ENCODE measurements at regions not wholly inside any gene's neighbourhood (a gene's known extent, or its start where the extent isn't known, plus 50 kb on each side); places are given as distances from the start of the nearest gene placed in this dataset.
"Not testable (repeated sequence)": the region's sequence is repeated elsewhere in the genome, so short reads cannot be mapped to it uniquely, and the experiment has no call there.

DNA sequence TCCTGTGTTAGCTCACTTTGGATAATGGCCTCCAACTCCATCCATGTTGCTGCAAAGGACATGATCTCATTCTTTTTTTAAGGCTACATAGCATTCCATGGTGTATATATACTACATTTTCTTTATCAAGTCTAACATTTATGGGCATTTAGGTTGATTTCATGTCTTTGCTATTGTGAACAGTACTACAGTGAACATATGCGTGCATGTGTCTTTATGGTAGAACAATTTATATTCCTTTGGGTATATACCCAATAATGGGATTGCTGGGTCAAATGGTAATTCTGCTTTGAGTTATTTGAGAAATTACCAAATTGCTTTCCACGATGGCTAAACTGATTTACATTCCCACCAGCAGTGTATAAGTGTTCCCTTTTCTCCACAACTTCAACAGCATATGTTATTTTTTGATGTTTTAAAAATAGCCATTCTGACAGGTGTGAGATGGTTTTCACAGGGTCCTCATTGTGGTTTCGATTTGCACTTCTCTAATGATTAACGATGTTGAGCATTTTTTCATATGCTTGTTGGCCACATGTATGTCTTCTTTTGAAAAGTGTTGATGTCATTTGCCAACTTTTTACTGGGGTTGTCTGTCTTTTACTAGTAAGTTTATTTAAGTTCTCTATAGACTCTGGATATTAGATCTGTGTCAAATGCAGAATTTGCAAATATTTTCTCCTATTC is 133.4 kb downstream of the MC4R start:
- H3K9me3 Mint-ChIP-seq, H3K36me3 Mint-ChIP-seq, H3K4me1 Mint-ChIP-seq, H3K27ac Mint-ChIP-seq, H3K4me3 Mint-ChIP-seq, ATAC-seq: not testable (repeated sequence)
- peaks cover 13% of the 10 kb centered on the region for H3K27me3 Mint-ChIP-seq

GRCh38 chr18:60235164-60235563 is 137.4 kb downstream of the MC4R start:
- Mint-ChIP-seq H3K27ac (no peak overlapping the region), H3K27me3 (no peaks in the 10 kb centered on the region), H3K4me1 (no peaks in the 10 kb centered on the region), H3K36me3 (no peaks in the 10 kb centered on the region), H3K4me3 (no peak overlapping the region), H3K9me3 (no peaks in the 10 kb centered on the region)
- ATAC-seq = no peak

DNA sequence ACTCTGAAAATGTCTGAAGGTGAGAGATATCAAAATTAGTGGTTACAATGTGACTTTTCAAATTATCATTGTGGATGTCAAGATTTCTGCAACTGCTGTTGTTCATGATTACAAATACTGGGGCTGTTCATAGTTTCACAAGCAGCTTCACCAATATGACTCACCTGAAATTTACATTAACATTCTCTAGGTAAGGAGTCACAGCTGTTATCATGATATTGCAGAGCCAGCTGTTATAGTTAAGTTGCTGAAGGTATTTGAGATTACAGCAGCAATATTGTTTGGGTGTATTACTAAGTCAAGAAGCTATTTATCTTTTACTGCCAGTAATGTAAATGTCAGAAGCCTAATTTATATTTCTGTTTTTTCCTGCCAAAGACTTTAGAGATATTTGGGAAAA is 140.0 kb downstream of the MC4R start:
- Mint-ChIP-seq H3K9me3 (no peaks in the 10 kb centered on the region), H3K27ac (no peak overlapping the region), H3K36me3 (no peaks in the 10 kb centered on the region), H3K4me3 (no peak overlapping the region), H3K4me1 (no peaks in the 10 kb centered on the region), H3K27me3 (no peaks in the 10 kb centered on the region)
- ATAC-seq = no peak

- no peaks in the 10 kb centered on the region for H3K36me3 Mint-ChIP-seq
- no peak overlapping the region for H3K4me3 Mint-ChIP-seq
- no peak for ATAC-seq
- H3K27ac Mint-ChIP-seq = no peak overlapping the region
- no peaks in the 10 kb centered on the region for H3K27me3 Mint-ChIP-seq
- peaks cover 10% of the 10 kb centered on the region for H3K9me3 Mint-ChIP-seq
- H3K4me1 Mint-ChIP-seq = no peaks in the 10 kb centered on the region
Observed at GRCh38 chr18:60228609-60229595, 143.7 kb downstream of the MC4R start.

- Mint-ChIP-seq H3K27ac (no peak overlapping the region), H3K4me1 (no peaks in the 10 kb centered on the region), H3K4me3 (no peak overlapping the region), H3K36me3 (no peaks in the 10 kb centered on the region), H3K9me3 (no peaks in the 10 kb centered on the region), H3K27me3 (no peaks in the 10 kb centered on the region)
- ATAC-seq = no peak
Observed at GRCh38 chr18:60215432-60215831, 157.1 kb downstream of the MC4R start.

GRCh38 chr18:60209042-60209441 is 163.5 kb downstream of the MC4R start:
- no peaks in the 10 kb centered on the region for H3K4me1 Mint-ChIP-seq
- H3K36me3 Mint-ChIP-seq = no peaks in the 10 kb centered on the region
- ATAC-seq = no peak
- H3K27ac Mint-ChIP-seq = no peak overlapping the region
- no peak overlapping the region for H3K4me3 Mint-ChIP-seq
- no peaks in the 10 kb centered on the region for H3K9me3 Mint-ChIP-seq
- peaks cover 6% of the 10 kb centered on the region for H3K27me3 Mint-ChIP-seq

DNA sequence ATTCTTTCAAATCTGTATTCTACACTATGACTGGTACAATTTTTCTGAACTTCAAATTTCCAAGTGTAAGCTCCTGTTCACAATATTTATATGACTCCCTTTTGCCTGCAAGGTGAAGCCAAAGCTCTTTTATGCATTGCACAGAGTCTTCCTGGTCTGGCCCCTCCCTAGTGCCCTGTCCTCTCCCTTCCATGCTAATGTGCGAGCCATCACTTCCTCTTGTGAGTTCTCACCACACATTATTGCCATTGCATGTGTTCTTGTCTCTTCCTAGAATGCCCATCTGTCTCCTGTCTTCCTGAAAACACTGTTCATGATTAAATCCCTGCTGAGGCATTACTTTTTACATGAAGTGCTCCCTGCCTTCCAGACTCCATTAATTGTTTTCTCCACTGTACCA is 169.9 kb downstream of the MC4R start:
- H3K27ac Mint-ChIP-seq = no peak overlapping the region
- ATAC-seq = no peak
- H3K9me3 Mint-ChIP-seq = no peaks in the 10 kb centered on the region
- H3K4me1 Mint-ChIP-seq = no peaks in the 10 kb centered on the region
- no peaks in the 10 kb centered on the region for H3K27me3 Mint-ChIP-seq
- no peaks in the 10 kb centered on the region for H3K36me3 Mint-ChIP-seq
- H3K4me3 Mint-ChIP-seq = no peak overlapping the region

- Mint-ChIP-seq H3K4me1 (no peaks in the 10 kb centered on the region), H3K27me3 (no peaks in the 10 kb centered on the region), H3K9me3 (no peaks in the 10 kb centered on the region), H3K27ac (no peak overlapping the region), H3K4me3 (no peak overlapping the region), H3K36me3 (no peaks in the 10 kb centered on the region)
- ATAC-seq = no peak
Observed at GRCh38 chr18:60200558-60200957, 172.0 kb downstream of the MC4R start.

DNA sequence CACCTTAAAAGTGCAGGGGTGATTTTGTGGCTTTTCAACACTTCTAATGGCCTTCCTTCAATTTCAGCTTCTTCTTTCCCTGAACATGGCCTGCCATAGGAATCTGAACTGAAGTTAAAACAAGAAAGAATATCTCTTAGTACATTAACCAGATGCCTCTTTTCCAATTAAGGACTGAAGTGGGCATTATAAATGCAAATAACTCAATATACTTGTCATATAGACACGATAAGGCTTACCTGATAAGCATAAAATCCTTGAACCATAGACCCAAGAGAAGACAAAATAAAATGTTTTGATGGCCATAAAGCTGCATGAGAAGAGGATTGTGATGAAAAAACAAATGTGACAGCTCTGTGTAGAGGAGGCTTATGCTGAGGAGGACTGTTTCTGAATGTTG is 173.1 kb downstream of the MC4R start:
- no peaks in the 10 kb centered on the region for H3K36me3 Mint-ChIP-seq
- no peak overlapping the region for H3K27ac Mint-ChIP-seq
- no peaks in the 10 kb centered on the region for H3K9me3 Mint-ChIP-seq
- ATAC-seq = no peak
- H3K4me1 Mint-ChIP-seq = no peaks in the 10 kb centered on the region
- no peak overlapping the region for H3K4me3 Mint-ChIP-seq
- no peaks in the 10 kb centered on the region for H3K27me3 Mint-ChIP-seq

DNA sequence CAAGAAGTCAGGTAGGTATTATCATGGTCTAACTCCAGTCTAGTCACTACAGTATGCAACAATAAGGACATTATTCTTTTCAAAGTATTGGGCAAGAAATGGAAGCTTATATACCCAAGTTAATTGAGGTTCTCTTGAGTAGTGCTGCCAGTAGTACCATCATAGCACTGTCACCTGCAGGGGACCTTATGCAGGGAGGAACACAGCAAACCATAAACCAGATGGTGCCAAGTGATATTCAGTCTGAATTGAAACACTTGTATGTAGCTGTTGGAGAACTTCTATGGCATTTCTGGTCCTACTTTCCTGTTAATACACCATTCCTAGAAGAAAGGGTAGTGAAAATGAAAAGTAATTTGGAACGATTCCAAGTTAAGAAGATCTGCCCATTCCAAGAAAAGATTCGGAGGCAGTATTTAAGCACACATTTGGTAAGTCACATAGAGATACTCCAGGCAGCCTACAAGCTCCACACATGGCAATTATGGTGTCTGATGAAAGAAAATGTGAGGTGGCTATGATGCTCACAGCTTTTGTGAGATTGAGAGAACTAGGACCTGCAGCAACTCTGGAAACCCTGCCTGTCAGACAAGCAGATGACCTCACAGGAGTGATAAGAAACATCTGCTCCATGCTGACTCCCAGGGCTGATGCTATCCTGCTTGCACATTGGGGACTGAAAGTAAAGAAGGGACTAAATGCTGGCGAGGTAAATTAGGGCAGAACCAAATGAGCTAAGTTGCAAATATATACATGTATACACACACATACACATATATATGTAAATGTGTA is 174.7 kb downstream of the MC4R start:
- Mint-ChIP-seq H3K27me3 (no peaks in the 10 kb centered on the region), H3K9me3 (no peaks in the 10 kb centered on the region), H3K27ac (no peak overlapping the region), H3K4me3 (no peak overlapping the region), H3K4me1 (no peaks in the 10 kb centered on the region), H3K36me3 (no peaks in the 10 kb centered on the region)
- ATAC-seq = no peak

- Mint-ChIP-seq H3K27me3 (no peaks in the 10 kb centered on the region), H3K36me3 (no peaks in the 10 kb centered on the region), H3K4me1 (no peaks in the 10 kb centered on the region), H3K9me3 (no peaks in the 10 kb centered on the region), H3K4me3 (no peak overlapping the region), H3K27ac (no peak overlapping the region)
- ATAC-seq = no peak
Observed at GRCh38 chr18:60196836-60197606, 175.6 kb downstream of the MC4R start.

DNA sequence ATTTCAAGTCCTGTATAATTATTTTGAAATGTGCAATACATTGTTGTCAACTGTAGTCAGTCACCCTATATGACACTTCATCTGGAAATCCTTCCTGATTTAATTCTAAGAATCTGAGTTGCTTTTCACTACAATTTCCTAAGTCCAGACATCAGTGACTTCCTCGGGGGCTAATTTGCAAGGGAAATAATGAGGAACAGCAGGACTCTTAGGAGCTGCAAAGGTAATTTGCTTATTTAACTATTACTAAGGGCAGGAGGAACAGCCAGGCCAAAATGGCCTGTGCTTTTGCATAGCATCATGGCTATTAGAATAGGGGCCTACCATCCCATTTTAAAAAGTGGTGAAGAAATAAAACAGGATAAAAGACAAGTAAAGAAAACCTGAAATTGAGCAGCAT is 178.8 kb downstream of the MC4R start:
- H3K27me3 Mint-ChIP-seq = no peaks in the 10 kb centered on the region
- no peaks in the 10 kb centered on the region for H3K36me3 Mint-ChIP-seq
- H3K4me3 Mint-ChIP-seq = no peak overlapping the region
- H3K27ac Mint-ChIP-seq = no peak overlapping the region
- H3K4me1 Mint-ChIP-seq = no peaks in the 10 kb centered on the region
- no peaks in the 10 kb centered on the region for H3K9me3 Mint-ChIP-seq
- no peak for ATAC-seq

- Mint-ChIP-seq H3K27ac (no peak overlapping the region), H3K4me1 (no peaks in the 10 kb centered on the region), H3K27me3 (no peaks in the 10 kb centered on the region), H3K9me3 (no peaks in the 10 kb centered on the region), H3K4me3 (no peak overlapping the region), H3K36me3 (no peaks in the 10 kb centered on the region)
- ATAC-seq = no peak
Observed at GRCh38 chr18:60191926-60192325, 180.6 kb downstream of the MC4R start.

- no peak overlapping the region for H3K27ac Mint-ChIP-seq
- no peaks in the 10 kb centered on the region for H3K36me3 Mint-ChIP-seq
- no peaks in the 10 kb centered on the region for H3K4me1 Mint-ChIP-seq
- ATAC-seq = no peak
- no peaks in the 10 kb centered on the region for H3K9me3 Mint-ChIP-seq
- H3K4me3 Mint-ChIP-seq = no peak overlapping the region
- no peaks in the 10 kb centered on the region for H3K27me3 Mint-ChIP-seq
Observed at GRCh38 chr18:60189856-60190255, 182.7 kb downstream of the MC4R start.

DNA sequence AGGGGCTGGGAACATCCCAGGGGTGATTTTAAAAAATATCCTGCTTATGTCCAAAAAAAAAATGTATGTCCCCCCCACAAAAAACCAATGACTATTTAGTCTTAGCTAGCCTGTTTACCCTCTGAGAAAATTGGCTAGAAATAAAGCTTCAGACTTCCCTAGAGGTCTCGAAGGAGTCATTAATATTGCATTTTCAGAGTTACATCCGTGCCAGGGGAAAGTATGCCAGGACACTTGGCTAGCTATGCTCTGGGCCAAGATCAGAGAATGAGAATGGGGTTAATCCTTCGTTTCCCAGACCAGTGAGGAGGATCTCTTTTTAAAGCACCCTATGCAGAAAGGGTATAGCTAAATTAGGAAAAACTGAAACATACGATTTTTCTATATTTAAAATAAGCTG is 183.6 kb downstream of the MC4R start:
- no peaks in the 10 kb centered on the region for H3K27me3 Mint-ChIP-seq
- H3K9me3 Mint-ChIP-seq = no peaks in the 10 kb centered on the region
- H3K4me1 Mint-ChIP-seq = no peaks in the 10 kb centered on the region
- no peak overlapping the region for H3K27ac Mint-ChIP-seq
- no peaks in the 10 kb centered on the region for H3K36me3 Mint-ChIP-seq
- H3K4me3 Mint-ChIP-seq = no peak overlapping the region
- no peak for ATAC-seq

Measured in stimulated activated memory B cell treated with anti-CD40 and anti-IgM and Interleukin-4, amounts not matched to agents 10 μg/mL and 1 μg/mL and 100 μg/mL, for 72 hours (primary cell).